ENCODE measurements at regions not wholly inside any gene's neighbourhood (a gene's known extent, or its start where the extent isn't known, plus 50 kb on each side); places are given as distances from the start of the nearest gene placed in this dataset.

DNA sequence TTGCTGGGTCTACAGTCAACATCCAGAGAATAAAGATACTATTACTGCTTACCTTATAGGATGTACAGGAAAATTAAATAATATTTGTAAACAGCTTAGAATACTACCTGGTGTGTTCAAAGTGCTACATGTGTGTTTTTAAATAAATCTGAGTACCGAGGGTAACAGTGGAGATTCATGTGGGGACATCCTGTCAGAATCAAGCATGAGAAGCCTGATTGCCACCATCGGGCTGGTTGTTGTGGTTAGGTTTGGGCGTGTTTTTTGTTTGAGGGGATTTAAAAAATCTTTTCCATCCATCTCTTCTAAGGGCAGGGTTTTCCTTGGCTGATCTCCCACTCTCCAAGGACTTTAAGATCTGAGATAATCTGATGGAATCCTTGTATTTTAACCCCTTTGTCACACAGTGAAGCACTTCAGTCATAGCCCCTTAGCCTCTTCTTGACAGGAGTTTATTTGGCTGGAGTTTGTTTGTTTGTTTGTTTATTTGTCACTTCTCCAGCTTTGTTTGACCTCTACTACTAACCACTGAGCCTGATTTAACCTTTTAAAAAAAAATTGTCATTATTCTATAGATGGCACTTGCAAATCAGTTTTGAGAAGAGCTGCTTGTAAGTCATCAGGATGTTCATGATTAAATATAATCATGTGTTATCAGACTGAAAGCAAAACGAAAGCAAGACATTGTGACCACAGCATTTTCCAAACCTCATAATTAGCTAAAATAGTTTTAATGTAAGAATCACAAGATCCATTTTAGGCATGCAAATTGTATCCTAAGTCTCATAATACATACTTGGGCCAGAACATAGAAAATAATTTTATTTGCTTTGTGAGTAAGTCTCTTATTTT lies 72.8 kb upstream of the RARB start:
- TF ChIP-seq, protein P1, sequence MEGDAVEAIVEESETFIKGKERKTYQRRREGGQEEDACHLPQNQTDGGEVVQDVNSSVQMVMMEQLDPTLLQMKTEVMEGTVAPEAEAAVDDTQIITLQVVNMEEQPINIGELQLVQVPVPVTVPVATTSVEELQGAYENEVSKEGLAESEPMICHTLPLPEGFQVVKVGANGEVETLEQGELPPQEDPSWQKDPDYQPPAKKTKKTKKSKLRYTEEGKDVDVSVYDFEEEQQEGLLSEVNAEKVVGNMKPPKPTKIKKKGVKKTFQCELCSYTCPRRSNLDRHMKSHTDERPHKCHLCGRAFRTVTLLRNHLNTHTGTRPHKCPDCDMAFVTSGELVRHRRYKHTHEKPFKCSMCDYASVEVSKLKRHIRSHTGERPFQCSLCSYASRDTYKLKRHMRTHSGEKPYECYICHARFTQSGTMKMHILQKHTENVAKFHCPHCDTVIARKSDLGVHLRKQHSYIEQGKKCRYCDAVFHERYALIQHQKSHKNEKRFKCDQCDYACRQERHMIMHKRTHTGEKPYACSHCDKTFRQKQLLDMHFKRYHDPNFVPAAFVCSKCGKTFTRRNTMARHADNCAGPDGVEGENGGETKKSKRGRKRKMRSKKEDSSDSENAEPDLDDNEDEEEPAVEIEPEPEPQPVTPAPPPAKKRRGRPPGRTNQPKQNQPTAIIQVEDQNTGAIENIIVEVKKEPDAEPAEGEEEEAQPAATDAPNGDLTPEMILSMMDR (conservative IDR thresholded peaks at IDR 0.05; ENCODE audit: low read depth, low read length) = no peak
- TF ChIP-seq POLR2A (IDR thresholded peaks at IDR 0.05; ENCODE audit: low read depth, low read length) (no peak), SMC3 (IDR thresholded peaks at IDR 0.05; ENCODE audit: low read depth, low read length) (no peak), RAD21 (IDR thresholded peaks at IDR 0.05; ENCODE audit: low read length) (no peak), MXI1 (IDR thresholded peaks at IDR 0.05; ENCODE audit: borderline replicate concordance, low read depth, low read length) (no peak), MAZ (IDR thresholded peaks at IDR 0.05; ENCODE audit: borderline replicate concordance, low read depth, low read length) (no peak)
- TF ChIP-seq, protein P2, sequence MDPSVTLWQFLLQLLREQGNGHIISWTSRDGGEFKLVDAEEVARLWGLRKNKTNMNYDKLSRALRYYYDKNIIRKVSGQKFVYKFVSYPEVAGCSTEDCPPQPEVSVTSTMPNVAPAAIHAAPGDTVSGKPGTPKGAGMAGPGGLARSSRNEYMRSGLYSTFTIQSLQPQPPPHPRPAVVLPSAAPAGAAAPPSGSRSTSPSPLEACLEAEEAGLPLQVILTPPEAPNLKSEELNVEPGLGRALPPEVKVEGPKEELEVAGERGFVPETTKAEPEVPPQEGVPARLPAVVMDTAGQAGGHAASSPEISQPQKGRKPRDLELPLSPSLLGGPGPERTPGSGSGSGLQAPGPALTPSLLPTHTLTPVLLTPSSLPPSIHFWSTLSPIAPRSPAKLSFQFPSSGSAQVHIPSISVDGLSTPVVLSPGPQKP (IDR thresholded peaks at IDR 0.05; ENCODE audit: borderline replicate concordance, low read depth, low read length) = no peak
